GM10248 (cell line): ENCODE measurements at regions not wholly inside any gene's neighbourhood (a gene's known extent, or its start where the extent isn't known, plus 50 kb on each side); places are given as distances from the start of the nearest gene placed in this dataset.
A peak's percentile ranks its signal among the peaks of the same experiment; 100 is the strongest.

ENCODE experiments used
- CTCF ChIA-PET: fragments of 300-600 bp; sonication (Branson Sonifier 250); formaldehyde crosslinking; extraction: SDS; loops from one replicate; lab custom pipeline; 2021; ENCODE audit warnings: antibody characterized with exemption; lab: Yijun Ruan, JAX
- POLR2A ChIA-PET: fragments of 350-650 bp; sonication (Branson Sonifier 250); formaldehyde crosslinking; extraction: SDS; loops from one replicate; lab custom pipeline; 2020; ENCODE audit warnings: antibody characterized with exemption; lab: Yijun Ruan, JAX
- DNase-seq: peaks from one replicate; pipeline ENCODE4 v3.0.0; 2012; ENCODE audit errors: extremely low spot score
- CTCF ChIP-seq: IDR thresholded peaks from 2 replicates; pipeline ENCODE4 v1.5.1; 2012; ENCODE audit warnings: mild to moderate bottlenecking, low read depth; ENCODE audit errors: extremely low read depth, missing control alignments, control extremely low read depth

- TF ChIP-seq CTCF = no peak
- ChIA-PET POLR2A (no interaction called here), CTCF (interaction anchor here (1.0 to 6.0 kb wide), 5 partner anchors 7 to 295 kb away, joined by 3 to 41 read pairs (median 10); no protein-coding TSS in a partner anchor)
- DNase-seq = peak; percentile 35
Observed at GRCh38 chr18:59063300-59063906, 76.3 kb upstream of the SEC11C start.

- DNase-seq = no peak
- ChIA-PET CTCF (interaction anchor here (1.0 to 4.7 kb wide), 4 partner anchors 16 to 296 kb away, joined by 3 to 40 read pairs (median 6); no protein-coding TSS in a partner anchor), POLR2A (no interaction called here)
- TF ChIP-seq CTCF = no peak
Observed at GRCh38 chr18:59063912-59064311, 75.8 kb upstream of the SEC11C start.

- no peak for DNase-seq
- no peak for TF ChIP-seq CTCF
- ChIA-PET CTCF (interaction anchor here (1.3 to 4.7 kb wide), 5 partner anchors 11 to 580 kb away, joined by 3 to 40 read pairs (median 8); no protein-coding TSS in a partner anchor), POLR2A (no interaction called here)
Observed at GRCh38 chr18:59065684-59066083, 74.0 kb upstream of the SEC11C start.

GRCh38 chr18:59067873-59068272 lies 71.8 kb upstream of the SEC11C start:
- TF ChIP-seq CTCF = peak; percentile 50
- no peak for DNase-seq
- ChIA-PET POLR2A (no interaction called here), CTCF (interaction anchor here (0.9 to 6.5 kb wide), 5 partner anchors 9 to 300 kb away, joined by 3 to 371 read pairs (median 7); no protein-coding TSS in a partner anchor)

- CTCF ChIA-PET = interaction anchor here (0.8 to 6.5 kb wide), 12 partner anchors 8 to 539 kb away, joined by 3 to 371 read pairs (median 4); no protein-coding TSS in a partner anchor
- DNase-seq = no peak
- no peak for TF ChIP-seq CTCF
- POLR2A ChIA-PET = no interaction called here
Observed at GRCh38 chr18:59068276-59069071, 71.2 kb upstream of the SEC11C start.

- POLR2A ChIA-PET = no interaction called here
- peak; percentile 93 for TF ChIP-seq CTCF
Observed at GRCh38 chr18:59070181-59070912, 69.3 kb upstream of the SEC11C start.

More at GRCh38 chr18:59070181-59070912, 69.3 kb upstream of the SEC11C start:
- CTCF ChIA-PET = interaction anchor here (0.6 to 6.5 kb wide), 54 partner anchors 9 to 673 kb away, joined by 3 to 371 read pairs (median 4); no protein-coding TSS in a partner anchor
- DNase-seq = peak; percentile 76
